H9 (cell line): ENCODE measurements at regions not wholly inside any gene's neighbourhood (a gene's known extent, or its start where the extent isn't known, plus 50 kb on each side); places are given as distances from the start of the nearest gene placed in this dataset.

Experiments used
- DNase-seq: peaks from one replicate; pipeline ENCODE4 v3.0.0-alpha.2; 2017
- H2AFZ ChIP-seq: one replicate; pipeline ENCODE4 v1.6.1; 2013; ENCODE audit warnings: mild to moderate bottlenecking, low read length, control low read depth, moderate library complexity
- H2AK5ac ChIP-seq: 2 replicates; pipeline ENCODE4 v1.6.1; 2013; ENCODE audit warnings: low read length, control low read depth, mixed read lengths; ENCODE audit not compliant: insufficient read length
- H2BK120ac ChIP-seq: one replicate; pipeline ENCODE4 v1.6.1; 2013; ENCODE audit warnings: low read depth, mild to moderate bottlenecking, low read length, control low read depth, inconsistent platforms; ENCODE audit not compliant: poor library complexity, severe bottlenecking
- H2BK12ac ChIP-seq: 2 replicates; pipeline ENCODE4 v1.6.1; 2013; ENCODE audit warnings: low read length, control low read depth, mixed read lengths, low read depth; ENCODE audit not compliant: insufficient read length
- H2BK15ac ChIP-seq: 2 replicates; pipeline ENCODE4 v1.6.1; 2013; ENCODE audit warnings: low read depth, low read length, control low read depth
- H2BK20ac ChIP-seq: one replicate; pipeline ENCODE4 v1.6.1; 2013; ENCODE audit warnings: low read depth, mild to moderate bottlenecking, low read length, control low read depth, inconsistent platforms; ENCODE audit not compliant: poor library complexity, severe bottlenecking
- H2BK5ac ChIP-seq: 2 replicates; pipeline ENCODE4 v1.6.1; 2013; ENCODE audit warnings: low read length, control low read depth, mixed read lengths; ENCODE audit not compliant: insufficient read length
- H3K14ac ChIP-seq: 2 replicates; pipeline ENCODE4 v1.6.1; 2013; ENCODE audit warnings: low read length, control low read depth; ENCODE audit not compliant: insufficient read depth
- H3K18ac ChIP-seq: 2 replicates; pipeline ENCODE4 v1.6.1; 2013; ENCODE audit warnings: low read depth, mild to moderate bottlenecking, mixed read lengths, low read length, control low read depth; ENCODE audit not compliant: insufficient read length
- H3K23ac ChIP-seq: 2 replicates; pipeline ENCODE4 v1.6.1; 2013; ENCODE audit warnings: low read length, control low read depth, mixed read lengths, low read depth; ENCODE audit not compliant: insufficient read length
- H3K23me2 ChIP-seq: 2 replicates; pipeline ENCODE4 v1.6.1; 2013; ENCODE audit warnings: low read depth, mild to moderate bottlenecking, mixed read lengths, low read length, control low read depth; ENCODE audit not compliant: insufficient read length, poor library complexity, severe bottlenecking
- H3K27ac ChIP-seq: 2 replicates; pipeline ENCODE4 v1.5.1; 2013; ENCODE audit warnings: low read length, control low read depth, mixed read lengths, low read depth; ENCODE audit not compliant: insufficient read length
- H3K27me3 ChIP-seq: 2 replicates; pipeline ENCODE4 v1.6.1; 2013; ENCODE audit warnings: low read length, control low read depth, inconsistent platforms; ENCODE audit not compliant: insufficient read depth
- H3K4ac ChIP-seq: 2 replicates; pipeline ENCODE4 v1.6.1; 2013; ENCODE audit warnings: low read depth, mild to moderate bottlenecking, control low read depth, inconsistent platforms, low read length, moderate library complexity
- H3K4me1 ChIP-seq: 2 replicates; pipeline ENCODE4 v1.6.1; 2013; ENCODE audit warnings: low read length, control low read depth, inconsistent platforms; ENCODE audit not compliant: insufficient read depth
- H3K4me2 ChIP-seq: 2 replicates; pipeline ENCODE4 v1.6.1; 2013; ENCODE audit warnings: low read length, control low read depth, mixed read lengths; ENCODE audit not compliant: insufficient read length, insufficient read depth
- H3K56ac ChIP-seq: 2 replicates; pipeline ENCODE4 v1.6.1; 2013; ENCODE audit warnings: low read depth, mild to moderate bottlenecking, mixed read lengths, low read length, control low read depth; ENCODE audit not compliant: insufficient read length
- H3K79me1 ChIP-seq: 2 replicates; pipeline ENCODE4 v1.6.1; 2013; ENCODE audit warnings: low read depth, mild to moderate bottlenecking, moderate library complexity, low read length, control low read depth, inconsistent platforms; ENCODE audit not compliant: insufficient read depth, poor library complexity, severe bottlenecking
- H3K79me2 ChIP-seq: 2 replicates; pipeline ENCODE4 v1.6.1; 2013; ENCODE audit warnings: low read length, control low read depth, inconsistent platforms; ENCODE audit not compliant: insufficient read depth
- H3K9ac ChIP-seq: 2 replicates; pipeline ENCODE4 v1.6.1; 2013; ENCODE audit warnings: low read length, control low read depth, mixed read lengths; ENCODE audit not compliant: insufficient read length; ENCODE audit errors: extremely low read depth
- H3K9me3 ChIP-seq: one replicate; pipeline ENCODE4 v1.6.1; 2013; ENCODE audit warnings: low read depth, low read length, inconsistent platforms; ENCODE audit not compliant: control insufficient read depth
- H3T11ph ChIP-seq: one replicate; pipeline ENCODE4 v1.6.1; 2013; ENCODE audit warnings: mild to moderate bottlenecking, low read length, control low read depth, inconsistent platforms
- H4K20me1 ChIP-seq: one replicate; pipeline ENCODE4 v1.6.1; 2013; ENCODE audit not compliant: control insufficient read depth, insufficient read length, insufficient read depth
- H4K5ac ChIP-seq: 2 replicates; pipeline ENCODE4 v1.6.1; 2013; ENCODE audit warnings: low read depth, mild to moderate bottlenecking, mixed read lengths, low read length, control low read depth; ENCODE audit not compliant: insufficient read length
- H4K8ac ChIP-seq: replicated peaks from 2 replicates; pipeline ENCODE4 v1.6.1; 2013; ENCODE audit warnings: low read length, control low read depth, mixed read lengths, low read depth; ENCODE audit not compliant: insufficient read length
- H4K91ac ChIP-seq: 2 replicates; pipeline ENCODE4 v1.6.1; 2013; ENCODE audit warnings: low read depth, mild to moderate bottlenecking, moderate library complexity, mixed read lengths, low read length, control low read depth; ENCODE audit not compliant: insufficient read length
- H3K27ac Mint-ChIP-seq, 3 experiments: 2 replicates in 2 of 3; 3 replicates in 1 of 3; pipeline ENCODE4 v1.8.0; 2020 to 2021; ENCODE audit warnings: mixed read lengths in 3 of 3, mild to moderate bottlenecking in 1 of 3, moderate library complexity in 1 of 3
- H3K27me3 Mint-ChIP-seq: 2 replicates; pipeline ENCODE4 v1.8.0; 2021; ENCODE audit warnings: low read depth, mild to moderate bottlenecking, moderate library complexity, mixed read lengths
- H3K36me3 Mint-ChIP-seq, 3 experiments: 2 replicates in 2 of 3; 3 replicates in 1 of 3; pipeline ENCODE4 v1.8.0; 2020 to 2021; ENCODE audit warnings: low read depth in 3 of 3, mixed read lengths in 3 of 3; ENCODE audit not compliant: insufficient read depth in 1 of 3
- H3K4me1 Mint-ChIP-seq, 2 experiments: 2 replicates each; pipeline ENCODE4 v1.8.0; 2020; ENCODE audit warnings: mixed read lengths in 2 of 2
- H3K4me3 Mint-ChIP-seq, 2 experiments: 2 replicates in 1 of 2; 3 replicates in 1 of 2; pipeline ENCODE4 v1.8.0; 2020 to 2021; ENCODE audit warnings: mild to moderate bottlenecking in 2 of 2, mixed read lengths in 2 of 2, moderate library complexity in 1 of 2
- H3K9me3 Mint-ChIP-seq, 2 experiments: 2 replicates in 1 of 2; 3 replicates in 1 of 2; pipeline ENCODE4 v1.8.0; 2020; ENCODE audit warnings: mild to moderate bottlenecking in 2 of 2, mixed read lengths in 2 of 2, moderate library complexity in 1 of 2
- WGBS: extraction: QIAGEN DNeasy Blood & Tissue Kit; methylation state at CpG from one replicate; pipeline ENCODE4 v1.1.7; 2013; ENCODE audit warnings: missing lambda C conversion rate, low lambda C conversion rate, mixed read lengths; ENCODE audit not compliant: insufficient read length; ENCODE audit errors: extremely low coverage; 5-methylcytosine and 5-hydroxymethylcytosine counted together
- TF ChIP-seq, protein P1 (sequence below): fragments of 200-600 bp; sonication (generic); conservative IDR thresholded peaks from 3 replicates; pipeline ENCODE4 v1.8.0; 2021; ENCODE audit warnings: antibody characterized with exemption, mild to moderate bottlenecking

DNA sequence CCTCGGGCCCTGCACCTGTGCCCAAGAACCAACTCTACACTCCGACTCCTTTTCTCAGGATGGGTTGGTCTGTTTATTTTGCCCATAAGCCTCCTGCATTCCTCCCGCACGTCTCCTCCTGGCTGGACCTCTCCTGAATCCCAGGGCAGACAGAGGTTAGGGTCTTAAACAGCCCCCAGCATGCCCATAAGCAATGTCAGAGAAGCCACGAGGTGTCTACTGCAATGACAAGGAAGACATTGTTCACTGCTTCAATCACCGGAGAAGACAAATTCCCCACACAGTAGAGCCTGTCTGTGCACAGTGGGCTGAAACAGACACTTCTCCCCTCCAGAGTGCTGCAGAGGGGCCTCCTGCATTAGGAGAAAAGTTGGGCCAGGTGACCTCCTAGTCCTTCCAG, 230.6 kb upstream of the RPL38 start:
- Histone ChIP-seq H3K79me1 (no peaks in the 10 kb centered on the region), H2AFZ (no peak overlapping the region), H3T11ph (no peak overlapping the region), H3K4me2 (no peak overlapping the region), H4K91ac (no peak overlapping the region), H3K14ac (no peak overlapping the region), H2BK12ac (no peak overlapping the region), H3K23ac (no peak overlapping the region), H3K27ac (no peak overlapping the region), H3K18ac (no peak overlapping the region), H3K4ac (no peak overlapping the region), H3K79me2 (no peaks in the 10 kb centered on the region), H3K4me1 (peaks cover 3% of the 10 kb centered on the region; the same call in 1 of the 2 replicates), H2BK5ac (no peak overlapping the region), H2AK5ac (no peak overlapping the region), H3K9me3 (no peaks in the 10 kb centered on the region), H4K8ac (no peak overlapping the region), H3K27me3 (no peaks in the 10 kb centered on the region), H4K20me1 (no peaks in the 10 kb centered on the region), H4K5ac (no peak overlapping the region), H2BK20ac (no peak overlapping the region), H2BK120ac (no peak overlapping the region), H3K9ac (no peak overlapping the region), H3K56ac (no peak overlapping the region), H2BK15ac (no peak overlapping the region), H3K23me2 (no peaks in the 10 kb centered on the region)
- DNase-seq, result no peak
- TF ChIP-seq, protein P1, sequence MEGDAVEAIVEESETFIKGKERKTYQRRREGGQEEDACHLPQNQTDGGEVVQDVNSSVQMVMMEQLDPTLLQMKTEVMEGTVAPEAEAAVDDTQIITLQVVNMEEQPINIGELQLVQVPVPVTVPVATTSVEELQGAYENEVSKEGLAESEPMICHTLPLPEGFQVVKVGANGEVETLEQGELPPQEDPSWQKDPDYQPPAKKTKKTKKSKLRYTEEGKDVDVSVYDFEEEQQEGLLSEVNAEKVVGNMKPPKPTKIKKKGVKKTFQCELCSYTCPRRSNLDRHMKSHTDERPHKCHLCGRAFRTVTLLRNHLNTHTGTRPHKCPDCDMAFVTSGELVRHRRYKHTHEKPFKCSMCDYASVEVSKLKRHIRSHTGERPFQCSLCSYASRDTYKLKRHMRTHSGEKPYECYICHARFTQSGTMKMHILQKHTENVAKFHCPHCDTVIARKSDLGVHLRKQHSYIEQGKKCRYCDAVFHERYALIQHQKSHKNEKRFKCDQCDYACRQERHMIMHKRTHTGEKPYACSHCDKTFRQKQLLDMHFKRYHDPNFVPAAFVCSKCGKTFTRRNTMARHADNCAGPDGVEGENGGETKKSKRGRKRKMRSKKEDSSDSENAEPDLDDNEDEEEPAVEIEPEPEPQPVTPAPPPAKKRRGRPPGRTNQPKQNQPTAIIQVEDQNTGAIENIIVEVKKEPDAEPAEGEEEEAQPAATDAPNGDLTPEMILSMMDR, result no peak
- no CpG with 5 or more reads among the region's 6 CpGs for WGBS
- Mint-ChIP-seq H3K27me3 (peaks cover 21% of the 10 kb centered on the region), H3K4me3 (no peak overlapping the region), H3K27ac (no peak overlapping the region; a peak in 1 of 7 replicates), H3K36me3 (no peaks in the 10 kb centered on the region), H3K9me3 (no peaks in the 10 kb centered on the region), H3K4me1 (peaks cover 31 to 36% of the 10 kb centered on the region in 2 experiments)
